ENCODE measurements at regions not wholly inside any gene's neighbourhood (a gene's known extent, or its start where the extent isn't known, plus 50 kb on each side); places are given as distances from the start of the nearest gene placed in this dataset.

DNA sequence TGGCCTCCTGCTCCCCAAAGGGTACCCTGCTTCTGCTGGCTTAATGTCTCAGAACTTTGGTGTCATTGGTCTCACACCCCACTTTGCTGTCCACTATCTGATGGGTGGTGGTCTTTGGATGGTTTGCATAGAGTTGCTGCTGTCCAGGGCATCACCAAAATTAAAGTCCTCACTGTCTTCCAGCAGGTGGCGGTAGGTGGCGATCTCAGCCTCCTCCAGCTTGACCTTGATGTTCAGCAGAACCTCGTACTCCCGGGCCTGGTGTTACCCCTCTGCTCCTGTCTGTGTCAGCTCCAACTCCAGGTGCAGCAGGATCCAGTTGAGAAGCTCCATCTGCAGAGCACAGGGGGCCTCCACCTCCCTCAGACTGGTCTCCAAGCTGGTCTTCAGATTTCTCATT, 1169.5 kb upstream of the PABPC4L start:
- Histone ChIP-seq H3K27ac (no peak overlapping the region), H3K4me3 (no peak overlapping the region), H3K27me3 (replicated peaks; ENCODE audit: insufficient read depth) (no peaks in the 10 kb centered on the region), H3K4me1 (ENCODE audit: control insufficient read depth in 1 of 2, low read depth in 2 of 2) (no peaks in the 10 kb centered on the region), H3K9me3 (no peaks in the 10 kb centered on the region), H3K36me3 (no peaks in the 10 kb centered on the region)
- DNase-seq (ENCODE audit: low spot score) (no peak), ATAC-seq (ENCODE audit: insufficient number of reproducible peaks, low FRiP score, low read depth) (no peak)
- TF ChIP-seq, protein P1, sequence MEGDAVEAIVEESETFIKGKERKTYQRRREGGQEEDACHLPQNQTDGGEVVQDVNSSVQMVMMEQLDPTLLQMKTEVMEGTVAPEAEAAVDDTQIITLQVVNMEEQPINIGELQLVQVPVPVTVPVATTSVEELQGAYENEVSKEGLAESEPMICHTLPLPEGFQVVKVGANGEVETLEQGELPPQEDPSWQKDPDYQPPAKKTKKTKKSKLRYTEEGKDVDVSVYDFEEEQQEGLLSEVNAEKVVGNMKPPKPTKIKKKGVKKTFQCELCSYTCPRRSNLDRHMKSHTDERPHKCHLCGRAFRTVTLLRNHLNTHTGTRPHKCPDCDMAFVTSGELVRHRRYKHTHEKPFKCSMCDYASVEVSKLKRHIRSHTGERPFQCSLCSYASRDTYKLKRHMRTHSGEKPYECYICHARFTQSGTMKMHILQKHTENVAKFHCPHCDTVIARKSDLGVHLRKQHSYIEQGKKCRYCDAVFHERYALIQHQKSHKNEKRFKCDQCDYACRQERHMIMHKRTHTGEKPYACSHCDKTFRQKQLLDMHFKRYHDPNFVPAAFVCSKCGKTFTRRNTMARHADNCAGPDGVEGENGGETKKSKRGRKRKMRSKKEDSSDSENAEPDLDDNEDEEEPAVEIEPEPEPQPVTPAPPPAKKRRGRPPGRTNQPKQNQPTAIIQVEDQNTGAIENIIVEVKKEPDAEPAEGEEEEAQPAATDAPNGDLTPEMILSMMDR (IDR thresholded peaks at IDR 0.05) = no peak

DNA sequence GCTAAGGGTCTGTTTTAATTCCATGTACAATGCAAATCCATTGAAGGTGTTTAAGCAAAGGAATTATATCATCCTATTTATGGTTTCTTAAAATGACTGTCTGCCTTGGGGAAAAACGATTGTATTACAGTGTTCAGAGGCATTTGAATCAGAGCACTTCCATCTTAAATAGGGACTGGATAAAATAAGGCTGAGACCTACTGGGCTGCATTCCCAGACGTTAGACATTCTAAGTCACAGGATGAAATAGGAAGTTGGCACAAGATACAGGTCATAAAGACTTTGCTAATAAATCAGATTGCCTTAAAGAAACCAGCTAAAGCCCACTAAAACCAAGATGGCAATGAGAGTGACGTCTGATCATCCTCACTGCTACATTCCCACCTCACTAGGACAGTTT, 1167.2 kb upstream of the PABPC4L start:
- DNase-seq (ENCODE audit: low spot score) (no peak), ATAC-seq (ENCODE audit: insufficient number of reproducible peaks, low FRiP score, low read depth) (no peak)
- TF ChIP-seq, protein P1 (IDR thresholded peaks at IDR 0.05) = no peak
- no peak overlapping the region for H3K27ac ChIP-seq
- H3K4me3 ChIP-seq = no peak overlapping the region
- H3K4me1 ChIP-seq (ENCODE audit: control insufficient read depth in 1 of 2, low read depth in 2 of 2) = no peaks in the 10 kb centered on the region
- no peaks in the 10 kb centered on the region for H3K9me3 ChIP-seq
- H3K27me3 ChIP-seq (replicated peaks; ENCODE audit: insufficient read depth) = no peaks in the 10 kb centered on the region
- H3K36me3 ChIP-seq = no peaks in the 10 kb centered on the region

DNA sequence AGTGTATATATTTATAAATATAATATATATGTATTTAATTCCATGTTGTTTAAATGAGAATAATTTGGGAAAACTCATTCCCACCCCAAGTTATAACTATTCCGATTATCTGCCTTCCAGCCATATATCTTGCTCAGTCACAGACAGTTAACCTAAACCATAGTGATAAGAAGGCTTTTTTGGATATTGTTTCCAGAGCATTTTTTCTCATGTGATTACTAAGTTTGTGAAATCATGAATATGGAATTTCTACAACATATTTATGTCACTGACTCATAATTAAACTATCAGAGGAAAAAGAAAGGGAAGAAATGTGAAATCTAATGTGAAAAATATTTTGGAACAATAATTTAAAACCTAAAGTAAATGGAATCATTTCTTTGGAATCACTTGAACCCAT, 1163.5 kb upstream of the PABPC4L start:
- Histone ChIP-seq H3K4me3 (no peak overlapping the region), H3K4me1 (ENCODE audit: control insufficient read depth in 1 of 2, low read depth in 2 of 2) (no peaks in the 10 kb centered on the region), H3K9me3 (no peaks in the 10 kb centered on the region), H3K27me3 (replicated peaks; ENCODE audit: insufficient read depth) (no peaks in the 10 kb centered on the region), H3K36me3 (no peaks in the 10 kb centered on the region), H3K27ac (no peak overlapping the region)
- TF ChIP-seq, protein P1 (IDR thresholded peaks at IDR 0.05) = no peak
- DNase-seq (ENCODE audit: low spot score) (no peak), ATAC-seq (ENCODE audit: insufficient number of reproducible peaks, low FRiP score, low read depth) (no peak)

DNA sequence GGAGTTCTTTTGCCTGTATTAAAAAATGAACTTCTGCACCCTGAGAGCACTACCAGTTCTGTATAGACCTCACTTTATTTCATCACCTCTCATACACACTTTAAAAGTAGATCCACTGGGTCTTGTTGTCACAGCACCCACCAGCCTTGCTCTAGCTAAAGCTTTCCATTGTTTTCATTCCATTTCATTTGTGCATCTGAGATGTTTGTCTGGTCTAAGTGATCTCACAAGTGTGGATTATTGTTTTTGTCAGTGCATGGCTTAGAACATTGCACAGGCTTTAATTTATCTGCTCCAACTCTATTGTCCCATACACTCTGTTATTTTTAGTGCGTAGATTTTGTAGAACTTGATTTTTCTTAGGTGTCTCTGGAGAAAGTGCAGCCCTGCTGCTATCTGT, 1157.5 kb upstream of the PABPC4L start:
- Histone ChIP-seq H3K36me3 (no peaks in the 10 kb centered on the region), H3K4me3 (no peak overlapping the region), H3K27ac (no peak overlapping the region), H3K27me3 (replicated peaks; ENCODE audit: insufficient read depth) (no peaks in the 10 kb centered on the region), H3K9me3 (no peaks in the 10 kb centered on the region), H3K4me1 (ENCODE audit: control insufficient read depth in 1 of 2, low read depth in 2 of 2) (no peaks in the 10 kb centered on the region)
- DNase-seq (ENCODE audit: low spot score) = no peak
- TF ChIP-seq, protein P1 (IDR thresholded peaks at IDR 0.05) = no peak
- no peak for ATAC-seq (ENCODE audit: insufficient number of reproducible peaks, low FRiP score, low read depth)

DNA sequence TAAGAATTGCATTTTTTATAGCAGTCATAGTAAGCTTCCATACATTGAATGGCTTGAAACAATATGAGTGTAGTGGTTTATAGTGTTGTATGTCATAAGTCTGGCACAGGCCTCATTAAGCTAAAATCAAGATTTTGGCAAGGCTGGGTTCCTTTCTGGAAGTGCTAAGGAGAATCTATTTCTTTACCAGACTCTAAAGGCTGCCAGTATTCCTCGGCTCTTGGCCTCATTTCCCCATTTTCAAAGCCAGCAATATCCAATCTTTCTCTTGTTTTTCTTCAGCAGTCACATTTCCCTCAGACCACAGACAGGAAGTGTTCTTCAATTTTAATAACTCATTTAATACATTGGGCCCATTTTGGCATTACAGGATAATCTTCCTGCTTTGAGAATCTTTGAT, 1155.5 kb upstream of the PABPC4L start:
- Histone ChIP-seq H3K27me3 (replicated peaks; ENCODE audit: insufficient read depth) (no peaks in the 10 kb centered on the region), H3K36me3 (no peaks in the 10 kb centered on the region), H3K27ac (no peak overlapping the region), H3K4me3 (no peak overlapping the region), H3K4me1 (ENCODE audit: control insufficient read depth in 1 of 2, low read depth in 2 of 2) (no peaks in the 10 kb centered on the region), H3K9me3 (no peaks in the 10 kb centered on the region)
- no peak for DNase-seq (ENCODE audit: low spot score)
- TF ChIP-seq, protein P1 (IDR thresholded peaks at IDR 0.05) = no peak
- ATAC-seq (ENCODE audit: insufficient number of reproducible peaks, low FRiP score, low read depth) = no peak
